ENCODE measurements at regions not wholly inside any gene's neighbourhood (a gene's known extent, or its start where the extent isn't known, plus 50 kb on each side); places are given as distances from the start of the nearest gene placed in this dataset.

DNA sequence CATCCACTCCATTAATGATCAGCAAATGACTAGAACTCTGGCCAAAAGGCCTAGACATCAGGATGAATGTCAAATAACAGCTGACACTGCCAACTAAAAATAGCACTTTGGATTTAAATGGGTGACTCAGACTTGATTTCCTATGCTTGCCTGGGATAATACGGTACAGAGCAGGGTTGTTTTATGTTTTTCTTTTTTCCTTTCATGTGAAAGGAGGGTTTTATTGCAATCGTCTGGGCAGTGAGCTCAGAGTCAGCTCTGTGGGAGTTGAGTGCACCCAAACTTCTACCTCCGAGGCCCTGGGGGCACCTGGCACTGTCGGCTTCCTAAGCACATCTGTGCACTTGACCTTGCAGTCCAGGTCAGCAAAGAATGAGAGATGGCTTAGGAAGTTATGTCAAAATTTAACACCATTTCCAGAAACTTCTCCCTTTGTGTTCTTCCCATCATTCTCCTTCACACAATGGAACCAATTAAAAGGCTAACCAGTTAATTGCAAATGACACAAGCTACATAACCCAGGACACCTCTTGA lies 134.1 kb downstream of the LACC1 start:
- Histone ChIP-seq H3K27ac (ENCODE audit: low read depth in 1 of 2, low read length in 1 of 2) (no peak overlapping the region), H3K4me3 (ENCODE audit: low read length in 2 of 2) (no peak overlapping the region), H3K27me3 (ENCODE audit: control insufficient read depth in 2 of 2, insufficient read depth in 1 of 2, low read length in 1 of 2) (no peaks in the 10 kb centered on the region), H3K9me3 (ENCODE audit: control insufficient read depth in 2 of 2, insufficient read depth in 1 of 2, low read length in 1 of 2) (no peaks in the 10 kb centered on the region), H3K4me1 (ENCODE audit: control insufficient read depth in 2 of 2, insufficient read depth in 2 of 2, low read length in 2 of 2) (peaks cover 3 to 12% of the 10 kb centered on the region in 2 donors), H3K36me3 (ENCODE audit: control insufficient read depth in 2 of 2, insufficient read depth in 2 of 2, low read length in 1 of 2) (no peaks in the 10 kb centered on the region)
- DNase-seq (ENCODE audit: low read depth in 6 of 9, low spot score in 9 of 9): no peak
- WGBS: 89% methylated on average over 4 of the region's 4 CpGs

DNA sequence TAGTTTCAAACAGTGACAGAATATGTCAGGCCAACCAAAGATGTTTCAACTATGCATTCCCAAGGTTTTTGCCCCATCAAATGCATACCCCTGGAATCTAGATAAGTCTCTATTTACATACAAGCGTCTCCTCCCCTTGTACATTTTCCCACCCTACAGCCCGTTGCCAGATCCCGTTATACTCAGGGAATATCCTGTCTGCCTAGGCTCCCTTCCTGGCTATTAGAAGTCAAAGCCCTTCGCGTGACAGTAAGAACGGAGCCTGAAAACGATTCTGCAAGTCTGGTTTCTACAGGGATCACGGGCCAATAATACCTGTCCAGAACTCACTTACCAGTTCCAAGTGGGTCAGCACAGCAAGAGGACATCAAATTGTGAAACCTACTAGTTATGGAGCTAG lies 134.8 kb downstream of the LACC1 start:
- DNase-seq (ENCODE audit: low read depth in 6 of 9, low spot score in 9 of 9): no peak
- no peak overlapping the region for H3K4me3 ChIP-seq (ENCODE audit: low read length in 2 of 2)
- no peak overlapping the region for H3K27ac ChIP-seq (ENCODE audit: low read depth in 1 of 2, low read length in 1 of 2)
- WGBS: 97% methylated on average over 8 of the region's 8 CpGs
- no peaks in the 10 kb centered on the region for H3K36me3 ChIP-seq (ENCODE audit: control insufficient read depth in 2 of 2, insufficient read depth in 2 of 2, low read length in 1 of 2)
- H3K4me1 ChIP-seq (ENCODE audit: control insufficient read depth in 2 of 2, insufficient read depth in 2 of 2, low read length in 2 of 2): peaks cover 3 to 12% of the 10 kb centered on the region in 2 donors
- H3K27me3 ChIP-seq (ENCODE audit: control insufficient read depth in 2 of 2, insufficient read depth in 1 of 2, low read length in 1 of 2): no peaks in the 10 kb centered on the region
- H3K9me3 ChIP-seq (ENCODE audit: control insufficient read depth in 2 of 2, insufficient read depth in 1 of 2, low read length in 1 of 2): no peaks in the 10 kb centered on the region

DNA sequence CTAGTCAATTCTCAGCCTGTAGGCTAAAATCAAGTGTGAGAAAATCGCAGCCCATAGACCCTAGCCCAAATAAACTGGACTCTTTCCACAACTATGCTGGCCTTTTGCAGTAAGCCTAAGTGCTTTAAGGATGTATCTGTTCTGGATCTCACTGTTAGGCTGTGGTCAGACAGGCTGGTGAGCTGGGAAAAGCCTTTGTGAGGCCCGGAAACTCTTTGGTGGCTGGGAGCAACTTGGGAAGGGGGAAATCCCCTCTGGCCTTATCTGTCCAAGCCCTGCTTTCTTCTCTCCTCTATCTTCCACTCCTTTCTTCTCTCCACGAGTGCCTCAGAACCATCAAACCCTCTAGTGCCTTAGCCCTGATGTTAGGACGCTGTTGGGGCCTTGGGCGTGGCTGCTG lies 135.4 kb downstream of the LACC1 start:
- H3K4me1 ChIP-seq (ENCODE audit: control insufficient read depth in 2 of 2, insufficient read depth in 2 of 2, low read length in 2 of 2): peaks cover 3 to 12% of the 10 kb centered on the region in 2 donors
- no peaks in the 10 kb centered on the region for H3K27me3 ChIP-seq (ENCODE audit: control insufficient read depth in 2 of 2, insufficient read depth in 1 of 2, low read length in 1 of 2)
- WGBS: 94% methylated on average over 5 of the region's 5 CpGs
- H3K27ac ChIP-seq (ENCODE audit: low read depth in 1 of 2, low read length in 1 of 2): no peak overlapping the region
- no peak overlapping the region for H3K4me3 ChIP-seq (ENCODE audit: low read length in 2 of 2)
- no peaks in the 10 kb centered on the region for H3K36me3 ChIP-seq (ENCODE audit: control insufficient read depth in 2 of 2, insufficient read depth in 2 of 2, low read length in 1 of 2)
- DNase-seq (ENCODE audit: low read depth in 6 of 9, low spot score in 9 of 9): no peak
- H3K9me3 ChIP-seq (ENCODE audit: control insufficient read depth in 2 of 2, insufficient read depth in 1 of 2, low read length in 1 of 2): no peaks in the 10 kb centered on the region

DNA sequence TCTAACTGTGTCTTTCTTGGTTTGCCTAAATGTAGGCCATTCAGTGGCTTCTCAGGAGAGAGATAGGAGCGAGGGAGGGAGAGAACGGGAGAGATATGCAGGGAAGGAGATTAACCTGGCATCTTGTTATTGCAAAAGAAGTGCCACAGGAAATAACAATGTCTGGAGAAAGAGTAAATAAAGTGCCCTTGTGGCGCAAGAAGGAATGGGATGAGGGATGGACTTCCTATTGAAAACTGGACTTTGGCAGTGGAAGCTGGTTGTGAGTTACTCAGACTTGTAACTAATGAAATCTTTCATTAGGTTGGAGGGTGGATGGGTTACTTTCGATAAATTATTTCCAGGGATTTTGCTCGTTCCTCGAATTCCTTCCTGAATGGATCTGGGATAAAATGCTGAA lies 136.1 kb downstream of the LACC1 start:
- no peak overlapping the region for H3K4me3 ChIP-seq (ENCODE audit: low read length in 2 of 2)
- DNase-seq (ENCODE audit: low read depth in 6 of 9, low spot score in 9 of 9): no peak
- H3K4me1 ChIP-seq (ENCODE audit: control insufficient read depth in 2 of 2, insufficient read depth in 2 of 2, low read length in 2 of 2): peaks cover 3 to 12% of the 10 kb centered on the region in 2 donors
- H3K27ac ChIP-seq (ENCODE audit: low read depth in 1 of 2, low read length in 1 of 2): no peak overlapping the region
- no peaks in the 10 kb centered on the region for H3K36me3 ChIP-seq (ENCODE audit: control insufficient read depth in 2 of 2, insufficient read depth in 2 of 2, low read length in 1 of 2)
- H3K9me3 ChIP-seq (ENCODE audit: control insufficient read depth in 2 of 2, insufficient read depth in 1 of 2, low read length in 1 of 2): no peaks in the 10 kb centered on the region
- 97% methylated on average over 6 of the region's 6 CpGs for WGBS
- no peaks in the 10 kb centered on the region for H3K27me3 ChIP-seq (ENCODE audit: control insufficient read depth in 2 of 2, insufficient read depth in 1 of 2, low read length in 1 of 2)

DNA sequence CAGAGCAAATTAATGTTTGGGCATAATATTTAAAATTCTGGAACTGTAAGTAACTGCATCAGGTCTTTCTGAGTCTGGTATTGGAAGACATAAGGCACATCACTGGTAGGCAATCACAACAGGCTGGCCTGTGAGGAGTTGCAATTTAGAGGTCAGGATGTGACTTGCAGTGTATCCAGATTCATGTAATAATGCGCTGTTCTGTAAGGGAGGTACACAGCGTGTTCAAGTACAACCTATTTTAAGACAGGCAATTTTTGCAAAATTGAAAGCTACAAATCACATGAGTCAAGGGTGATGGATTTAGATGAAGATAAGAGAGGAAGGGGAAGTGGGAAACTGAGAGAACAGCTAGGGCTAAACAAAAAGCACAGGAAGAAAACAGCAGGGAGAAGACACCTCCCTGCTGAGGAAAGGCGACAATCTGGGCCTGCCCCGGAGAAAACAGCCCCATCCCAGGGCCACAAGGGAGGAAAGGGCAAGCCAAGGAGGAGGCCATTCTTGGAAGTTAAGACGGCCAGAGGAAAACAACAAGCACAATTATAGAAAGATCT lies 138.1 kb downstream of the LACC1 start:
- Histone ChIP-seq H3K4me3 (ENCODE audit: low read length in 2 of 2) (no peak overlapping the region), H3K4me1 (ENCODE audit: control insufficient read depth in 2 of 2, insufficient read depth in 2 of 2, low read length in 2 of 2) (peaks cover 3 to 12% of the 10 kb centered on the region in 2 donors), H3K27ac (ENCODE audit: low read depth in 1 of 2, low read length in 1 of 2) (no peak overlapping the region), H3K27me3 (ENCODE audit: control insufficient read depth in 2 of 2, insufficient read depth in 1 of 2, low read length in 1 of 2) (no peaks in the 10 kb centered on the region), H3K9me3 (ENCODE audit: control insufficient read depth in 2 of 2, insufficient read depth in 1 of 2, low read length in 1 of 2) (no peaks in the 10 kb centered on the region), H3K36me3 (ENCODE audit: control insufficient read depth in 2 of 2, insufficient read depth in 2 of 2, low read length in 1 of 2) (no peaks in the 10 kb centered on the region)
- DNase-seq (ENCODE audit: low read depth in 6 of 9, low spot score in 9 of 9): peak in 2 of 9 donors; percentile 3 to 12
- 44% methylated on average over 5 of the region's 5 CpGs for WGBS

DNA sequence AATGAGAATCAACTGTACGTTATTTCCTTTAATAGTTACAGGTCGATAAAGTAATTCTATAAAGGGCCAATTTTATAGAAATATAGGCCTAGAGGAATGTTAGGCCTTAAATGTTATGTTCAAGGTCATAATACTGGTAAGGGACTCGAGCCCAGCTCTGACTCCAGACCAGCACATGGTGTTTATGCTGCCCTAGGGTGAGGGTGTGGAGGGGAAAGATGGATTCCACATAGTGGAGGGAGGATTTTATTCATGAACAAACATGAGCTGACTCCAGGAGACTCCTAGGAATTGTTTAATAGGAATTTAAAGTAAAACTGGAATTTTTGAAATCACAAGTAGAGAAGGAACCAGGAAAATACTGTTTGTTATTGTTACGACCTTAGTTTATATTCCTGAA lies 139.9 kb downstream of the LACC1 start:
- no peak overlapping the region for H3K4me3 ChIP-seq (ENCODE audit: low read length in 2 of 2)
- H3K9me3 ChIP-seq (ENCODE audit: control insufficient read depth in 2 of 2, insufficient read depth in 1 of 2, low read length in 1 of 2): no peaks in the 10 kb centered on the region
- H3K36me3 ChIP-seq (ENCODE audit: control insufficient read depth in 2 of 2, insufficient read depth in 2 of 2, low read length in 1 of 2): no peaks in the 10 kb centered on the region
- WGBS: 94% methylated on average over 4 of the region's 4 CpGs
- H3K4me1 ChIP-seq (ENCODE audit: control insufficient read depth in 2 of 2, insufficient read depth in 2 of 2, low read length in 2 of 2): peaks cover 3 to 12% of the 10 kb centered on the region in 2 donors
- H3K27ac ChIP-seq (ENCODE audit: low read depth in 1 of 2, low read length in 1 of 2): no peak overlapping the region
- no peak for DNase-seq (ENCODE audit: low read depth in 6 of 9, low spot score in 9 of 9)
- H3K27me3 ChIP-seq (ENCODE audit: control insufficient read depth in 2 of 2, insufficient read depth in 1 of 2, low read length in 1 of 2): no peaks in the 10 kb centered on the region

DNA sequence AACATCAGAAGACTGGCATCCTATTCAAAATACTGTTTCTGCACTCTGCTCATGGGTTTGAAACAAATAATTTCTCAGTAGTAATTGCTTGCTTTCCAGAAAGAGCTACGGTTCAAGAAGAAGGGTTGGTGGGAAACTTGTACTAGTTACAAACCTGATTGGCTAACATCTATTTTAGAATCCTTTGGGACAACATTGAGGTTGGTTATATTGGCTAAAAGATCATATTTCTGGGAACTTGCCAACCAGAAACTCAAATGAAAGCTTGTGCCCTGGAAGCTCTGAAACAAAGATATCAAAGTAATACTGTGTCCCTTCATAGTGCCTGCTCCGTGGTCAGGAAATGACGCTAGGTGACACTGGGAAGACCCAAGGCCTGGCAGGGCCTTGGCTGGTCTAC lies 141.7 kb downstream of the LACC1 start:
- 81% methylated on average over 3 of the region's 3 CpGs for WGBS
- H3K27me3 ChIP-seq (ENCODE audit: control insufficient read depth in 2 of 2, insufficient read depth in 1 of 2, low read length in 1 of 2): no peaks in the 10 kb centered on the region

DNA sequence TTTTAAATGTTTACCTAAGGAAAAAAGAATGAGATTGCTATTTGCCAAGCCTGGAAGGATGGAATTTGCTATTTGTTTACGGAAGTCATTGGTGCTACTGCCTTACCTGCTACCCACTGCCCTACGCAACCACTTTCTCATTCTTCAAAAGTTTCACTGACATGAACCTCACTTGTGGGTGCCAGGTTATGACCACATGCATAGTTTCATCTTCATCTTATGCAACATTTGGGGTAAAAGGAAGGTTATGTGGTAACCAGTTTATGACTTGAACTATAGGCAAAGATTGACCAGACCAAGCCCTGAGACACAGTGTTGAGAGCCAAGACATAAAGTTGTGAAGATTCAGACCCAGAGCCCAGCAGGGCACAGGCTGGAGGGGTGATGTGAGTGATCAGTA lies 142.5 kb downstream of the LACC1 start:
- Histone ChIP-seq H3K4me3 (ENCODE audit: low read length in 2 of 2) (no peak overlapping the region), H3K36me3 (ENCODE audit: control insufficient read depth in 2 of 2, insufficient read depth in 2 of 2, low read length in 1 of 2) (no peaks in the 10 kb centered on the region), H3K27ac (ENCODE audit: low read depth in 1 of 2, low read length in 1 of 2) (no peak overlapping the region), H3K9me3 (ENCODE audit: control insufficient read depth in 2 of 2, insufficient read depth in 1 of 2, low read length in 1 of 2) (no peaks in the 10 kb centered on the region), H3K27me3 (ENCODE audit: control insufficient read depth in 2 of 2, insufficient read depth in 1 of 2, low read length in 1 of 2) (no peaks in the 10 kb centered on the region), H3K4me1 (ENCODE audit: control insufficient read depth in 2 of 2, insufficient read depth in 2 of 2, low read length in 2 of 2) (peaks cover 3 to 12% of the 10 kb centered on the region in 2 donors)
- DNase-seq (ENCODE audit: low read depth in 6 of 9, low spot score in 9 of 9): no peak
- WGBS: 98% methylated on average over 2 of the region's 2 CpGs

More for the DNA sequence above, 141.7 kb downstream of the LACC1 start:
- peaks cover 3 to 12% of the 10 kb centered on the region in 2 donors for H3K4me1 ChIP-seq (ENCODE audit: control insufficient read depth in 2 of 2, insufficient read depth in 2 of 2, low read length in 2 of 2)
- no peak overlapping the region for H3K4me3 ChIP-seq (ENCODE audit: low read length in 2 of 2)
- DNase-seq (ENCODE audit: low read depth in 6 of 9, low spot score in 9 of 9): no peak
- no peak overlapping the region for H3K27ac ChIP-seq (ENCODE audit: low read depth in 1 of 2, low read length in 1 of 2)
- no peaks in the 10 kb centered on the region for H3K36me3 ChIP-seq (ENCODE audit: control insufficient read depth in 2 of 2, insufficient read depth in 2 of 2, low read length in 1 of 2)
- H3K9me3 ChIP-seq (ENCODE audit: control insufficient read depth in 2 of 2, insufficient read depth in 1 of 2, low read length in 1 of 2): no peaks in the 10 kb centered on the region

DNA sequence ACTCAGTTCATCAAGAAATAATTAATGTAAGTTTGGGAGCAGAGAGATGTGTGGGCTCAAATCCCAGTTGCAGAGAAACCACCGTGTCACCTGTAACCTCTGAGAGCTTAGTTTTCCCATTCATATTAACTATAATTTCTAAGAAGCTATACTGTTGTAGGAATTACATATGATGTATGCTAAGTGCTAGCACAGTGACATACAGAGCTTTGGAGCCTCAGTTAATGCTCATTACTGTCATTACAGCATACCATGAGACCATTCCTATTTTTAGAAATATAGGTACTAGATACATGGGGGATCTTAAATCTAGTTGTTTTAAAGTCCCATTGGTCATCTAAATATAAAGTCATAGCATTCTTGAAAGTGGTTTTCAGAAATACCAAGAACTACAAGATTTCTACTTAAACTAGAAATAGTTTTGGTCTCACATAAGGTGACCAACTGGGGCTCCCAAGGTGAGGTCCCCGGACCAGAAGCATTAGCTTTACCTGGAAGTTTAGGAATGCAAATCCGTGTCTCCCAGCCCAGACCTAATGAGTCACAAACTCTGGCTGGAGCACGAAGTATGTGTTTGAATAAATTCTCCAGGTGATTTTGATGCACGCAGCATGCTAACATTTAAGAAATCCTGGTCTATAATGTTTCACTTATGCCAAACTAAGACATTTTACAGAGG lies 144.6 kb downstream of the LACC1 start:
- Histone ChIP-seq H3K36me3 (ENCODE audit: control insufficient read depth in 2 of 2, insufficient read depth in 2 of 2, low read length in 1 of 2) (no peaks in the 10 kb centered on the region), H3K27me3 (ENCODE audit: control insufficient read depth in 2 of 2, insufficient read depth in 1 of 2, low read length in 1 of 2) (no peaks in the 10 kb centered on the region), H3K4me1 (ENCODE audit: control insufficient read depth in 2 of 2, insufficient read depth in 2 of 2, low read length in 2 of 2) (no peaks in the 10 kb centered on the region), H3K27ac (ENCODE audit: low read depth in 1 of 2, low read length in 1 of 2) (no peak overlapping the region), H3K9me3 (ENCODE audit: control insufficient read depth in 2 of 2, insufficient read depth in 1 of 2, low read length in 1 of 2) (no peaks in the 10 kb centered on the region), H3K4me3 (ENCODE audit: low read length in 2 of 2) (no peak overlapping the region)
- WGBS: 97% methylated on average over 5 of the region's 5 CpGs
- DNase-seq (ENCODE audit: low read depth in 6 of 9, low spot score in 9 of 9): no peak
